GM19043 (cell line): ENCODE measurements at regions not wholly inside any gene's neighbourhood (a gene's known extent, or its start where the extent isn't known, plus 50 kb on each side); places are given as distances from the start of the nearest gene placed in this dataset.
"Not testable (repeated sequence)": the region's sequence is repeated elsewhere in the genome, so short reads cannot be mapped to it uniquely, and the experiment has no call there.

ENCODE experiments used
- ATAC-seq: cut with Tn5 transposase; IDR thresholded peaks from one replicate; pipeline ENCODE4 v1.9.1; 2021; ENCODE audit warnings: low read depth; ENCODE audit not compliant: unreplicated experiment

GRCh38 chr18:11391661-11392060, 217.7 kb upstream of the SLC35G4 start:
- ATAC-seq: no peak

- ATAC-seq: no peak
Observed at GRCh38 chr18:11388755-11389680, 220.4 kb upstream of the SLC35G4 start.

GRCh38 chr18:11387880-11388279, 221.5 kb upstream of the SLC35G4 start:
- no peak for ATAC-seq

GRCh38 chr18:11383381-11383780, 226.0 kb upstream of the SLC35G4 start:
- no peak for ATAC-seq

GRCh38 chr18:11380968-11381367, 228.4 kb upstream of the SLC35G4 start:
- ATAC-seq: no peak

GRCh38 chr18:11379660-11380059, 229.7 kb upstream of the SLC35G4 start:
- ATAC-seq: no peak

- no peak for ATAC-seq
Observed at GRCh38 chr18:11377766-11378540, 228.6 kb upstream of the PIEZO2 start.

GRCh38 chr18:11372163-11372562, 222.8 kb upstream of the PIEZO2 start:
- ATAC-seq: no peak

GRCh38 chr18:11369556-11369955, 220.2 kb upstream of the PIEZO2 start:
- ATAC-seq: no peak

- ATAC-seq: no peak
Observed at GRCh38 chr18:11368020-11368419, 218.7 kb upstream of the PIEZO2 start.

- ATAC-seq: no peak
Observed at GRCh38 chr18:11367351-11367750, 218.0 kb upstream of the PIEZO2 start.

GRCh38 chr18:11366410-11366809, 217.0 kb upstream of the PIEZO2 start:
- ATAC-seq: no peak

GRCh38 chr18:11362856-11363255, 213.5 kb upstream of the PIEZO2 start:
- ATAC-seq: no peak

- not testable (repeated sequence) for ATAC-seq
Observed at GRCh38 chr18:11361862-11362261, 212.5 kb upstream of the PIEZO2 start.

- ATAC-seq: no peak
Observed at GRCh38 chr18:11357678-11358077, 208.3 kb upstream of the PIEZO2 start.

GRCh38 chr18:11344576-11344975, 195.2 kb upstream of the PIEZO2 start:
- ATAC-seq: not testable (repeated sequence)

- no peak for ATAC-seq
Observed at GRCh38 chr18:11343096-11343495, 193.7 kb upstream of the PIEZO2 start.

GRCh38 chr18:11342115-11342514, 192.7 kb upstream of the PIEZO2 start:
- ATAC-seq: not testable (repeated sequence)

GRCh38 chr18:11339188-11339775, 189.9 kb upstream of the PIEZO2 start:
- no peak for ATAC-seq

- ATAC-seq: no peak
Observed at GRCh38 chr18:11336241-11336640, 186.9 kb upstream of the PIEZO2 start.

- ATAC-seq: no peak
Observed at GRCh38 chr18:11327391-11328009, 178.1 kb upstream of the PIEZO2 start.
